Stimulated activated CD8-positive, alpha-beta memory T cell treated with anti-CD3 and anti-CD28 coated beads, Interleukin-12 subunit alpha, Interleukin-12 subunit beta, amount 100 ng/mL, for 24 hours (primary cell): ENCODE measurements at regions not wholly inside any gene's neighbourhood (a gene's known extent, or its start where the extent isn't known, plus 50 kb on each side); places are given as distances from the start of the nearest gene placed in this dataset.

Experiments
- DNase-seq: peaks from one replicate; pipeline ENCODE4 v3.0.0-alpha.2; 2020; ENCODE audit errors: extremely low read depth

- DNase-seq, result no peak
Observed at GRCh38 chr2:81974216-81974615, 1669.7 kb upstream of the LRRTM1 start.

GRCh38 chr2:81942876-81943275 lies 1638.3 kb upstream of the LRRTM1 start:
- DNase-seq, result no peak

- DNase-seq, result no peak
Observed at GRCh38 chr2:81942136-81942680, 1637.7 kb upstream of the LRRTM1 start.

- no peak for DNase-seq
Observed at GRCh38 chr2:81940266-81940955, 1635.9 kb upstream of the LRRTM1 start.

- DNase-seq, result no peak
Observed at GRCh38 chr2:81937944-81938343, 1633.4 kb upstream of the LRRTM1 start.

GRCh38 chr2:81903534-81903933 lies 1599.0 kb upstream of the LRRTM1 start:
- DNase-seq, result no peak

- DNase-seq, result no peak
Observed at GRCh38 chr2:81901017-81901416, 1596.5 kb upstream of the LRRTM1 start.

- no peak for DNase-seq
Observed at GRCh38 chr2:81895620-81896250, 1591.2 kb upstream of the LRRTM1 start.

- DNase-seq, result no peak
Observed at GRCh38 chr2:81894451-81894990, 1590.0 kb upstream of the LRRTM1 start.

- no peak for DNase-seq
Observed at GRCh38 chr2:81876624-81877023, 1572.1 kb upstream of the LRRTM1 start.

- DNase-seq, result no peak
Observed at GRCh38 chr2:81872006-81872405, 1567.5 kb upstream of the LRRTM1 start.

- DNase-seq, result no peak
Observed at GRCh38 chr2:81870119-81870518, 1565.6 kb upstream of the LRRTM1 start.

- DNase-seq, result no peak
Observed at GRCh38 chr2:81858998-81859397, 1554.4 kb upstream of the LRRTM1 start.

- no peak for DNase-seq
Observed at GRCh38 chr2:81853341-81853740, 1548.8 kb upstream of the LRRTM1 start.

- DNase-seq, result no peak
Observed at GRCh38 chr2:81852651-81853050, 1548.1 kb upstream of the LRRTM1 start.

- no peak for DNase-seq
Observed at GRCh38 chr2:81839780-81840179, 1535.2 kb upstream of the LRRTM1 start.

- DNase-seq, result no peak
Observed at GRCh38 chr2:81835321-81836000, 1530.9 kb upstream of the LRRTM1 start.

- DNase-seq, result no peak
Observed at GRCh38 chr2:81786811-81787210, 1482.3 kb upstream of the LRRTM1 start.

GRCh38 chr2:81767187-81767912 lies 1462.8 kb upstream of the LRRTM1 start:
- no peak for DNase-seq

GRCh38 chr2:81747481-81748070 lies 1443.0 kb upstream of the LRRTM1 start:
- DNase-seq, result no peak

GRCh38 chr2:81739966-81740365 lies 1435.4 kb upstream of the LRRTM1 start:
- no peak for DNase-seq
